ENCODE measurements at regions not wholly inside any gene's neighbourhood (a gene's known extent, or its start where the extent isn't known, plus 50 kb on each side); places are given as distances from the start of the nearest gene placed in this dataset.

GRCh38 chr4:18404642-18405041, 383.1 kb upstream of the LCORL start:
- DNase-seq: no peak

GRCh38 chr4:18403327-18403726, 381.8 kb upstream of the LCORL start:
- DNase-seq: no peak

- DNase-seq: no peak
Observed at GRCh38 chr4:18401868-18402267, 380.3 kb upstream of the LCORL start.

- DNase-seq: no peak
Observed at GRCh38 chr4:18401425-18401824, 379.9 kb upstream of the LCORL start.

- no peak for DNase-seq
Observed at GRCh38 chr4:18398661-18399060, 377.1 kb upstream of the LCORL start.

- no peak for DNase-seq
Observed at GRCh38 chr4:18397681-18398390, 376.3 kb upstream of the LCORL start.

GRCh38 chr4:18394656-18395055, 373.1 kb upstream of the LCORL start:
- DNase-seq: no peak

GRCh38 chr4:18391354-18391728, 369.8 kb upstream of the LCORL start:
- DNase-seq: no peak

- no peak for DNase-seq
Observed at GRCh38 chr4:18390655-18391353, 369.2 kb upstream of the LCORL start.

- no peak for DNase-seq
Observed at GRCh38 chr4:18389115-18389514, 367.6 kb upstream of the LCORL start.

- DNase-seq: no peak
Observed at GRCh38 chr4:18388039-18388438, 366.5 kb upstream of the LCORL start.

GRCh38 chr4:18381186-18381585, 359.6 kb upstream of the LCORL start:
- DNase-seq: no peak

GRCh38 chr4:18369561-18369960, 348.0 kb upstream of the LCORL start:
- no peak for DNase-seq

- DNase-seq: no peak
Observed at GRCh38 chr4:18366892-18367291, 345.3 kb upstream of the LCORL start.

- DNase-seq: no peak
Observed at GRCh38 chr4:18366136-18366535, 344.6 kb upstream of the LCORL start.

- no peak for DNase-seq
Observed at GRCh38 chr4:18343581-18343980, 322.0 kb upstream of the LCORL start.

- DNase-seq: no peak
Observed at GRCh38 chr4:18342847-18343246, 321.3 kb upstream of the LCORL start.

- DNase-seq: no peak
Observed at GRCh38 chr4:18321956-18322530, 300.5 kb upstream of the LCORL start.

- no peak for DNase-seq
Observed at GRCh38 chr4:18319431-18319830, 297.9 kb upstream of the LCORL start.

- no peak for DNase-seq
Observed at GRCh38 chr4:18318682-18319388, 297.3 kb upstream of the LCORL start.

- no peak for DNase-seq
Observed at GRCh38 chr4:18314731-18315130, 293.2 kb upstream of the LCORL start.

GRCh38 chr4:18297684-18298083, 276.1 kb upstream of the LCORL start:
- DNase-seq: no peak

- no peak for DNase-seq
Observed at GRCh38 chr4:18296411-18296810, 274.9 kb upstream of the LCORL start.

- DNase-seq: no peak
Observed at GRCh38 chr4:18294846-18295245, 273.3 kb upstream of the LCORL start.

All from activated CD4-positive, alpha-beta T cell treated with anti-CD3 and anti-CD28 coated beads for 1 hour (primary cell).